Natural killer cell treated with Interleukin-12 subunit alpha and Interleukin-12 subunit beta and Interleukin-15 and Interleukin-18, amount 100 ng/mL, for 72 hours (primary cell): ENCODE measurements at regions not wholly inside any gene's neighbourhood (a gene's known extent, or its start where the extent isn't known, plus 50 kb on each side); places are given as distances from the start of the nearest gene placed in this dataset.
A peak's percentile ranks its signal among the peaks of the same experiment; 100 is the strongest.

Experiments
- ATAC-seq, 2 donors: fragments of 150-1000 bp; cut with Tn5 transposase in 1 of 2; sonication (Bioruptor Pico), chemical (Tn5 transposase) in 1 of 2; 2 replicates each; pipeline ENCODE4 v1.10.0; 2021
- DNase-seq: peaks from one replicate; pipeline ENCODE4 v3.0.0; 2022; ENCODE audit warnings: low spot score
- H3K27ac Mint-ChIP-seq, 2 donors: 1 replicate in 1 of 2; 2 replicates in 1 of 2; pipeline ENCODE4 v1.8.0; 2022; ENCODE audit warnings: mixed read lengths in 2 of 2, mild to moderate bottlenecking in 1 of 2, moderate library complexity in 1 of 2
- H3K27me3 Mint-ChIP-seq, 2 donors: 1 replicate in 1 of 2; 2 replicates in 1 of 2; pipeline ENCODE4 v1.8.0; 2022; ENCODE audit warnings: mixed read lengths in 2 of 2
- H3K36me3 Mint-ChIP-seq: one replicate; pipeline ENCODE4 v1.8.0; 2022; ENCODE audit warnings: mixed read lengths
- H3K4me1 Mint-ChIP-seq, 2 donors: 1 replicate in 1 of 2; 2 replicates in 1 of 2; pipeline ENCODE4 v1.8.0; 2022; ENCODE audit warnings: low read depth in 2 of 2, mixed read lengths in 2 of 2, mild to moderate bottlenecking in 1 of 2
- H3K4me3 Mint-ChIP-seq: one replicate; pipeline ENCODE4 v1.8.0; 2022; ENCODE audit warnings: mixed read lengths
- H3K9me3 Mint-ChIP-seq: 2 replicates; pipeline ENCODE4 v1.8.0; 2022; ENCODE audit warnings: mixed read lengths

DNA sequence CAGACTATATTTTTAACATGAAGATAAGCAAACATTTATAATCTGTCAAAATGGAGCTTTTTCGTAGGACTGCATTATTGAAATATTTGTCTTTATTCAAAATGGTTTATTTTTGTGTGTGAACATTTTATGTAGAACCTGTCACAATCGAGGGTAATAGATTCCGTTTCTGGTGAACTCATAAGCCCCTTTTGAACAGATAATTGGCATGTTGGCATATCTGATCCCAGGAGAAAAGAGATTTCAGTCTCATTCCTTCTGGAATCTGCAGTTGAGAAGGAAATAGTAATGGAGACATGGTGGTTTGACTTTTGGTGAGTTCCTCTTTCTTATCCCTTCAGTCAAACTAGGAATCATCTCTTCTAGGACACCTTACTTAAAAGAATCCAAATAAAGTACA is 427.9 kb upstream of the B3GALT2 start:
- H3K27me3 Mint-ChIP-seq = no peaks in the 10 kb centered on the region
- DNase-seq = no peak
- peaks cover 3% of the 10 kb centered on the region for H3K9me3 Mint-ChIP-seq
- H3K4me3 Mint-ChIP-seq = no peak overlapping the region
- H3K4me1 Mint-ChIP-seq = peaks cover 0 to 4% of the 10 kb centered on the region in 2 donors
- H3K27ac Mint-ChIP-seq = no peak overlapping the region
- no peaks in the 10 kb centered on the region for H3K36me3 Mint-ChIP-seq
- ATAC-seq = no peak

DNA sequence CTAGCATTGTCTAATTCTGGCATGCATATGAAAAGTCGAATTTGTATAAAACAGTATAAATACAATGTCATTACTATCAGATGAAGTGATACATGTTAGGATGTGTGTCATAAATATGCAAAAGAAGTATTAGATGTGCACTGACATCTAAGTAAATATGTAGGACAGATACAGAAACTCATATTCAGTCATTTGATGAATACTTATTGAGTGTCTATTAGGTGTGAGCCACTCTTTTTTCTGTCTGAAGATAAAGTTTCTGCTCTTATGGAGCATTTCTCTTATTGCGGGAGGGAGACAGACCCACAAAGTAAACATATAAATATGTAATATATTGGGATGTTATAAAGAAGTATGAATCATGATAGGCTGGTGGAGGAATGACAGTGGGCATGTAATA is 426.6 kb upstream of the B3GALT2 start:
- no peak overlapping the region for H3K4me3 Mint-ChIP-seq
- ATAC-seq = no peak
- H3K9me3 Mint-ChIP-seq = peaks cover 3% of the 10 kb centered on the region
- H3K36me3 Mint-ChIP-seq = no peaks in the 10 kb centered on the region
- DNase-seq = no peak
- peaks cover 0 to 4% of the 10 kb centered on the region in 2 donors for H3K4me1 Mint-ChIP-seq
- no peaks in the 10 kb centered on the region for H3K27me3 Mint-ChIP-seq
- H3K27ac Mint-ChIP-seq = peak overlapping the region in 1 of 2 donors; percentile 12

GRCh38 chr1:193609592-193609991 is 423.2 kb upstream of the B3GALT2 start:
- H3K27ac Mint-ChIP-seq = no peak overlapping the region
- no peaks in the 10 kb centered on the region for H3K27me3 Mint-ChIP-seq
- H3K4me1 Mint-ChIP-seq = peaks cover 0 to 4% of the 10 kb centered on the region in 2 donors
- DNase-seq = no peak
- no peak for ATAC-seq
- H3K9me3 Mint-ChIP-seq = no peaks in the 10 kb centered on the region
- H3K36me3 Mint-ChIP-seq = no peaks in the 10 kb centered on the region
- H3K4me3 Mint-ChIP-seq = no peak overlapping the region

DNA sequence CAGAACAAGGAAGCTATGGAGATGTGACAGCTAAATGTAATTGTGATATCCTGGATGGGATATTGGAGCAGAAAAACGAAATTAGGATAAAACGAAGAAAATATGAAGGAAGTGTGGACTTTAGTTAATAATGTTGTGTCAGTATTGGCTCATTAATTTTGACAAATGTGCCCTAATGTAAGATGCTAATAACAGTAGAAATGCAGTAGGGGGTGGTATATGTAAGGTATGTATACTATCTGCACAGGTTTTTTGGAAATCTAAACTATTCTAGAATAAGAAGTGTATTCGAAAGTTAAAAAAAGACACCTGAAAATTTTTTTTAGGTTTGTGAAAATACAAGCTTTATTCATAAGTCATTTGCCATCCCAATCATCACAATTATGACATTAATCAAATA is 421.4 kb upstream of the B3GALT2 start:
- no peaks in the 10 kb centered on the region for H3K27me3 Mint-ChIP-seq
- no peak overlapping the region for H3K27ac Mint-ChIP-seq
- no peaks in the 10 kb centered on the region for H3K36me3 Mint-ChIP-seq
- no peak for ATAC-seq
- DNase-seq = no peak
- no peaks in the 10 kb centered on the region for H3K9me3 Mint-ChIP-seq
- no peaks in the 10 kb centered on the region for H3K4me1 Mint-ChIP-seq
- H3K4me3 Mint-ChIP-seq = no peak overlapping the region

DNA sequence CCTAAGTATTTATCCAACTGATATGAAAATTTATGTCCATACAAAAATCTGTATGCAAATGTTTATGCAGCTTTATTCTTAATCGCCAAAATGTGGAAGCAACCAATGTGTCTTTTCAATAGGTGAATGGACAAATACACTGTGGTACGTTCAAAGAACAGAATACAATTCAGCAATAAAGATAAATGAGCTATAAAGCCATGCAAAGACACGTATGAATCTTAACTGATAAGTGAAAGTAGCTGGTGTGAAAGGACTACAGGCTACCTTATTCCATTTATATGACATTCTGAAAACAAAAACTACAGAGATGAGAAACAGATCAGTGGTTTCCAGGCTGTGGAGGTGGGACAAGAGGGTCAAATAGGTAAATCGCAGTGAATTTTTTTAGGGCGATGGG is 419.6 kb upstream of the B3GALT2 start:
- DNase-seq (no peak), ATAC-seq (no peak)
- Mint-ChIP-seq H3K36me3 (no peaks in the 10 kb centered on the region), H3K27me3 (no peaks in the 10 kb centered on the region), H3K27ac (no peak overlapping the region), H3K4me1 (no peaks in the 10 kb centered on the region), H3K9me3 (no peaks in the 10 kb centered on the region), H3K4me3 (no peak overlapping the region)

DNA sequence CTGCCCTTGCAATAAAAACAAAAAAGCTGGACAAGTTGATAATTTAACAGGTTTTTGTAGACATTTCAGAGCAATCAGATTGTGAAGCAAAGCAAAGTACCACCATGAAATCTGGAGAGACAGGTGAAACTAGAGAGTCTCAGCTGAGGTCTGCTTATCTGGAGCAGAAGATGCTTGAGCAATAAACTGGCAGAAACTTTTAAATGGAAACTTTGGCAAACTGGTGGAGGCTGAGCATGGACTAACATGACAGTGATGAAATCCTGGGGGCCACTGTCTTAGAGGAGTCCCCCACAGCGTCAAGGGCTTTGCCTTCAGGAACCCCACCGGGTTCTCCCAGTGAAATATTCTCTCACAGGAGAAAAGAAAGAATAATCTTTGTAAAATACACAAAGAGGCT is 416.3 kb upstream of the B3GALT2 start:
- no peaks in the 10 kb centered on the region for H3K9me3 Mint-ChIP-seq
- ATAC-seq = no peak
- H3K36me3 Mint-ChIP-seq = no peaks in the 10 kb centered on the region
- H3K4me1 Mint-ChIP-seq = no peaks in the 10 kb centered on the region
- no peaks in the 10 kb centered on the region for H3K27me3 Mint-ChIP-seq
- H3K27ac Mint-ChIP-seq = no peak overlapping the region
- DNase-seq = no peak
- H3K4me3 Mint-ChIP-seq = no peak overlapping the region

DNA sequence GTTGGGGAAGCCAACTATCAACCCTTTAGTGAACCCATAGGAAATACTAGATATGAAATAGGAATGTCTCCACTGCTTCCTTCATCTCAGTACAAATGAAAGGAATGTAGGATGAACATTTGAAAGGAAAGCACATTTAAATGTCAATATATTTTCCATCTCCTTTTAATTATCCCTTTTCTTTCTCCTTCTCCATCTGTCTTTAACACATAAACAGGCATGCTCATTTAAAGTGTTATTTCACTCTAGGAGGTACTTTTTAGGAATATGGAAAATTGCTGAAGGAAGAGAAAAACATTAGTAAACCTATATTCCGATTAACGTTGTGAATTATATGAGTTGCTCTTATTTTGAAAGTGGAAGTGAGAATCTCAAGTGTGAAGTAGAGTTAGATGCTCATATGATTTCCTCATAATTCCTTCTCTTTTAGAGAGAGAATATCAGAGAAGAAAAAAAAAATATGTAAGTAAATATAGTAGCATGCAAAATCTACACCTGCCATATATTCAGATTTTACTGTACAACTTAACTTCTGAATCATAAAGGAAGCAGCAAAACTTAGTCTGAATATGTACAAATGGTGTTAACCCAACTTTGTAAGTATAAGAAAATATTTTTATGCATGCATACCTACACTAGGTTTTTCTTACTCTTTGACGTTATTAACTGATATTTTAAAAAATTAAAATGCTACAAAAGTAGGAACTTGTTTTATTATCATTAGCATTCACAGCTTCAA is 406.9 kb upstream of the B3GALT2 start:
- peak overlapping the region; percentile 56 to 91 for H3K27ac Mint-ChIP-seq
- no peaks in the 10 kb centered on the region for H3K27me3 Mint-ChIP-seq
- peaks cover 22 to 34% of the 10 kb centered on the region in 2 donors for H3K4me1 Mint-ChIP-seq
- ATAC-seq = peak; percentile 53 to 63
- peak overlapping the region; percentile 82 for H3K4me3 Mint-ChIP-seq
- no peaks in the 10 kb centered on the region for H3K36me3 Mint-ChIP-seq
- H3K9me3 Mint-ChIP-seq = no peaks in the 10 kb centered on the region
- DNase-seq = no peak

- no peak for DNase-seq
- Mint-ChIP-seq H3K27ac (peak overlapping the region; percentile 56 to 91), H3K27me3 (no peaks in the 10 kb centered on the region), H3K4me1 (peaks cover 22 to 35% of the 10 kb centered on the region in 2 donors), H3K9me3 (no peaks in the 10 kb centered on the region), H3K36me3 (no peaks in the 10 kb centered on the region), H3K4me3 (peak overlapping the region; percentile 82)
- ATAC-seq = peak; percentile 82
These were observed 405.9 kb upstream of the B3GALT2 start for GRCh38 chr1:193592317-193592716.

GRCh38 chr1:193590102-193590501 is 403.7 kb upstream of the B3GALT2 start:
- no peak for ATAC-seq
- peaks cover 22 to 28% of the 10 kb centered on the region in 2 donors for H3K4me1 Mint-ChIP-seq
- H3K9me3 Mint-ChIP-seq = no peaks in the 10 kb centered on the region

DNA sequence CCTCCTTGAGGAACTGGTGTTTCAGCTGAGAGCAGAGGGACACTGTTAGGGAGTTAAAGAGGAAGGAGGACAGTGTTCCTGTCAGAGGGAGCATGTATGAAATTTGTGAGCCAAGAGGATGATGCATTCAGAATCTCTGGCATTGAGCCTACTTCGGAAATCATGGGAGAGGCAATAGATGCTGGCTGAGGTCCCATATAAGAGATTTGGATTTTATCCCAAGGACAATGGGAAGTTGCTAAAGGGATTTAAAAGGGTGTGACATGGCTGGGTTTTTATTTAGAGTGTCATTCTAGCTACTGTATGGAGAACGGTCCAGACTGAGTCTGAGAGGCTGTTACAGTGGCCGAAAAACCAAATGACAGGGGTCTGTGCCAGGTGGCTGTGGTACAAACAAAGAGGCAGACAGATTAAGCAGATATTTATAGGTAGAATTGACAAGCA is 403.2 kb upstream of the B3GALT2 start:
- H3K27me3 Mint-ChIP-seq = no peaks in the 10 kb centered on the region
- H3K4me1 Mint-ChIP-seq = peaks cover 22 to 28% of the 10 kb centered on the region in 2 donors
- DNase-seq (no peak), ATAC-seq (no peak)
- H3K9me3 Mint-ChIP-seq = no peaks in the 10 kb centered on the region
- no peak overlapping the region for H3K4me3 Mint-ChIP-seq
- H3K36me3 Mint-ChIP-seq = no peaks in the 10 kb centered on the region
- peak overlapping the region; percentile 10 to 16 for H3K27ac Mint-ChIP-seq

More at GRCh38 chr1:193590102-193590501, 403.7 kb upstream of the B3GALT2 start:
- Mint-ChIP-seq H3K27me3 (no peaks in the 10 kb centered on the region), H3K4me3 (no peak overlapping the region), H3K27ac (no peak overlapping the region), H3K36me3 (no peaks in the 10 kb centered on the region)
- DNase-seq = no peak

DNA sequence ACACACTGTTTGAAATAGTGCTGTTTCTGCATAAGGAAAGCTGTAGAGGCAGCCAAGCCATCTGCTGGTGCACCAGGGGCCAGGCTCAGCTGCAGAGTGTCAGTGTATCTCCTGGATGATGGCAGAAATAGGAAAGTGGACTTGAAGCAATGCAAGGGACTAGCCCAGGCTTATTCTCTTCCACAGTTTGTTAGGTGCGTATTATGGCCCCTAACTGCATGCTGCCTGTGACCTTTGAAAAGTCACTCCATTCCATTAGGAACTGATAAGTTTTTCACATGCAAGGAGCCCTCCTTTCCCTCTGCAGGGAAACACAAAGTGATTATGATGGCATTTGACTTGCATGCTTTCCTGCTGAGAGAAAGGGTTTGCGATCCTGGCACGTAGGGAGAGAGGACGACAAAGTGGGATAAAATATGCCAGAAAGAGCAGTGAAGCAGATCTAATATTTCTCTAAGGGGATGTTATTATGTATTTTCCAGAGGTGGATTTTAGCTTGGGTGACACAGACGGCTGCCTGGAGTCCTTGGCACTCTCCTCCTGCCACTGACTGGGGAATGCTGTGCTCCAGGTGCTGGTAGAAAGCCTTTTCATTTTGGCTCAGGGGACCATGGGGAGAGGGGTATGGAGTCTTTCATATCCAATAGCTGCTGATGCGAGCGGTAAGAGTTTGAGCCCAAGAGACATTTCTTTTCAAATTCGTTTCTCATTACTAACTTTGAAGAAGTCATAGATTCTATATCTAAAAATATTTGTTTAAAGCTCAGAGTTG is 402.1 kb upstream of the B3GALT2 start:
- Mint-ChIP-seq H3K36me3 (no peaks in the 10 kb centered on the region), H3K27ac (no peak overlapping the region), H3K27me3 (no peaks in the 10 kb centered on the region), H3K4me1 (peaks cover 22 to 27% of the 10 kb centered on the region in 2 donors), H3K9me3 (no peaks in the 10 kb centered on the region), H3K4me3 (no peak overlapping the region)
- DNase-seq = no peak
- ATAC-seq = peak in 1 of 2 donors; percentile 17

DNA sequence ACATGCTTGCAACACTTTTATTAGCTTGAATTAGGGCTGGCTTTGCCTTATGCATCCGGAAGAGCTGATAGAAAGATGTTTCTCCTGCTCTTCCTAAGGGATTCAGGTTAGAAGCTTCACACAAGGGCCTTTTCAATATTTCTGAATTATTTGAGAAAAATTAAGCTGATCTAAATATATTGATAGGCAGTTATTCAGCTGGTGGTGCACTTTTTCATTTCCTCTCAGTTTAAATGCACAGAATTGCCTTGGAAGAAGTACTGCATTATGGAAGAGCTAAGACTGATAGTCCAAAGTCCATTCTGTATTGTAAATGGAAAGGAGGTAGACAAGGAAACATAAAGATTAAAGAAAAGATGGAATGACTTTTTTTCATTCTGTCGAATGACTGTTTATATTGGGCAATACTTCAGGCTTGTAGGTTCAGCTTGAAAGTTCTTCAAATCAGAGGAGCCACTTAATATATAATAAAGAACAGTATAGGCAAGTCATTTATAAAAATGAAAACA is 398.4 kb upstream of the B3GALT2 start:
- Mint-ChIP-seq H3K27me3 (peaks cover 3 to 6% of the 10 kb centered on the region in 2 donors), H3K36me3 (peaks cover 14% of the 10 kb centered on the region), H3K4me3 (no peak overlapping the region), H3K9me3 (no peaks in the 10 kb centered on the region), H3K27ac (no peak overlapping the region), H3K4me1 (peaks cover 0 to 6% of the 10 kb centered on the region in 2 donors)
- no peak for ATAC-seq
- DNase-seq = no peak

GRCh38 chr1:193581341-193581740 is 394.9 kb upstream of the B3GALT2 start:
- no peak for DNase-seq
- Mint-ChIP-seq H3K27ac (no peak overlapping the region), H3K4me1 (no peaks in the 10 kb centered on the region), H3K27me3 (peaks cover 6 to 8% of the 10 kb centered on the region in 2 donors), H3K4me3 (no peak overlapping the region), H3K9me3 (no peaks in the 10 kb centered on the region), H3K36me3 (peaks cover 14% of the 10 kb centered on the region)
- ATAC-seq = no peak

DNA sequence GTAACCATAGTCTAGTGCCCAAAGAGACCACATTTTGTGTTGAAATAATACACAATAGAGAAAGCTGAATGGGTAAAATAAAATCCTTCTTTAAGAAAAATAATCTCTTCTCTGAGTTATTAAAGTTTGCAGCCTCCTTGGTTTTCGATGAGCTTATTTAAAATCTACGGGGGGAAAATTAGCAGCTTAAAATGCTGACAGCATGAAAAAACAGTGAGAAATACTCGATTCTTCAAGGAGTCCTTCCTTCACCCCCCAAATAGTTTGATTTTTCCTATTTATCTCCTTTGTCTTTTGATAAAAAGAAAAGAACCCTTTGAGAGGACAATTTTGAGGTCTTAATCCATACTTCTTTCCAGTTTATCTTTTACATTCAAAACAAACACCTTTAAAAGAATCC is 394.0 kb upstream of the B3GALT2 start:
- Mint-ChIP-seq H3K36me3 (peaks cover 14% of the 10 kb centered on the region), H3K4me3 (no peak overlapping the region), H3K9me3 (no peaks in the 10 kb centered on the region), H3K4me1 (no peaks in the 10 kb centered on the region), H3K27ac (no peak overlapping the region), H3K27me3 (peaks cover 6 to 8% of the 10 kb centered on the region in 2 donors)
- DNase-seq (no peak), ATAC-seq (no peak)
